AG10803 (cell line): ENCODE measurements at regions not wholly inside any gene's neighbourhood (a gene's known extent, or its start where the extent isn't known, plus 50 kb on each side); places are given as distances from the start of the nearest gene placed in this dataset.

Experiments
- DNase-seq: peaks from one replicate; pipeline ENCODE4 v3.0.0; 2010; ENCODE audit warnings: low read depth
- H3K4me3 ChIP-seq: 2 replicates; pipeline ENCODE4 v1.5.1; 2011; ENCODE audit warnings: mild to moderate bottlenecking, low read length, control low read depth
- TF ChIP-seq, protein P1 (sequence below): conservative IDR thresholded peaks from 2 replicates; pipeline ENCODE4 v1.5.1; 2011; ENCODE audit warnings: mild to moderate bottlenecking, low read length, control low read depth, inconsistent platforms

DNA sequence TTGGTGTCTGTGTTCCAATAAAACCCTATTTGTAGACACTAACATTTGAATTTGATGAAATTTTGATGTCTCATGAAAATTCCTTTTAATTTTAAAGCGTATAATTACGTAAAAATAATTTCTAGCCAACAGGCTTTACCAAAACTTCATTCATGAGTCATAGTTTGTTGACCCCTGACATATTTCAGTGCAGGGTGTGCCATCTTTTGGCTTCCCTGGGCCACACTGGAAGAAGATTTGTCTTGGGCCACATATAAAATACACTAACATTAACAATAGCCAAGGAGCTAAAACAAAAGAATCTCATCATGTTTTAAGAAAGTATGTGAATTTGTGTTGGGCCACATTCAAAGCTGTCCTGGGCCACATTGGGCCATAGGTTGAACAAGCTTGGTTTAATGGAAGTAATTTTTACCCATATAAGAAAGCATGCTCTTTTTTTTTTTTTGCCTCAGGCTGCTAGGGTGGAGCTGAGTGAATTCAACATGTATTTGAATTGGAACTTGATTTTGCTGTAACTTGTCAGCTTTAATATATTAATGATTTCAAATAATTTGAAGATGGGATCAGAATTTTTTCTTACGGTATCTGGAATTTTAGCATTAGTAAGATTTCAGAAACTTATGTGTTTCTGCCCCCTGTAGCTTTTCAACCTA, 267.7 kb upstream of the RGS18 start:
- TF ChIP-seq, protein P1, sequence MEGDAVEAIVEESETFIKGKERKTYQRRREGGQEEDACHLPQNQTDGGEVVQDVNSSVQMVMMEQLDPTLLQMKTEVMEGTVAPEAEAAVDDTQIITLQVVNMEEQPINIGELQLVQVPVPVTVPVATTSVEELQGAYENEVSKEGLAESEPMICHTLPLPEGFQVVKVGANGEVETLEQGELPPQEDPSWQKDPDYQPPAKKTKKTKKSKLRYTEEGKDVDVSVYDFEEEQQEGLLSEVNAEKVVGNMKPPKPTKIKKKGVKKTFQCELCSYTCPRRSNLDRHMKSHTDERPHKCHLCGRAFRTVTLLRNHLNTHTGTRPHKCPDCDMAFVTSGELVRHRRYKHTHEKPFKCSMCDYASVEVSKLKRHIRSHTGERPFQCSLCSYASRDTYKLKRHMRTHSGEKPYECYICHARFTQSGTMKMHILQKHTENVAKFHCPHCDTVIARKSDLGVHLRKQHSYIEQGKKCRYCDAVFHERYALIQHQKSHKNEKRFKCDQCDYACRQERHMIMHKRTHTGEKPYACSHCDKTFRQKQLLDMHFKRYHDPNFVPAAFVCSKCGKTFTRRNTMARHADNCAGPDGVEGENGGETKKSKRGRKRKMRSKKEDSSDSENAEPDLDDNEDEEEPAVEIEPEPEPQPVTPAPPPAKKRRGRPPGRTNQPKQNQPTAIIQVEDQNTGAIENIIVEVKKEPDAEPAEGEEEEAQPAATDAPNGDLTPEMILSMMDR: no peak
- no peak for DNase-seq
- H3K4me3 ChIP-seq: no peak overlapping the region

DNA sequence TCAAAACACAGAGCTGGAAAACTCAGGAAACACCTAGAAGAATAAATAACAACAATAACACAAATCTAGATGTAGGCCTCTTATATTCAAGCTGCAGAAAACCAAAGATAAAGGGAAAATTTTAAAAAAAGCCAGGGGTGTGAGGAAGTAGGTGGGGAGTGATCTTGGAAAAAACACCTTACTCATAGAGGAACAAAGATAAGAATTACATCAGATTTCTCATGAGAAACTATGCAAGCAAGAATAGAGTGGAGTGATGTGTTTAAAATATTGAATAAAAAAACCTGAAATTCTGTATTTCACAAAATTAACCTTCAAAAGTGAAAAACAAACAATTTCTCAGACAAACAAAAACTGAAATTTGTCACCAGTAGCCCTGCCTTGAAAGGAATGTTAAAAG, 265.5 kb upstream of the RGS18 start:
- TF ChIP-seq, protein P1: no peak
- DNase-seq: no peak

DNA sequence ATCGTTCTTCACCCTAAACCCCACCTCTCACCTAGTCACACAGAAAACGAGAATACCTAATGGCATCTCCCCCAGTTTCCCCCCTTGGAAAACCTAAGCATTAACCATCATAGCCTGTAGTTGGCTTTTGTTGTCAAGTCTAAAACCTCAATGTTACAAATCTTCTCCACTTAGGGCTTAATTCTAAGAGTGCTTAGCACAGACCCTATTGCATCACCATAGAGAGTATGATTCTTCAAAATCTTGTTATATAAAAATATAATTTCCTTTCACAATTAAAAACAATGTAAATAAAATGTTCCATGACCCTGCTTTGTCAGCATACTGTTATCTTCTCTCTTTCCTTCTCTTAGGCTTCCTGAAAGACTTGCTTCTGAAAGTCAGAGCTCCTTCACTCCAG, 263.2 kb upstream of the RGS18 start:
- no peak for DNase-seq
- TF ChIP-seq, protein P1: no peak
- no peak overlapping the region for H3K4me3 ChIP-seq

More for the DNA sequence above, 265.5 kb upstream of the RGS18 start:
- no peak overlapping the region for H3K4me3 ChIP-seq

DNA sequence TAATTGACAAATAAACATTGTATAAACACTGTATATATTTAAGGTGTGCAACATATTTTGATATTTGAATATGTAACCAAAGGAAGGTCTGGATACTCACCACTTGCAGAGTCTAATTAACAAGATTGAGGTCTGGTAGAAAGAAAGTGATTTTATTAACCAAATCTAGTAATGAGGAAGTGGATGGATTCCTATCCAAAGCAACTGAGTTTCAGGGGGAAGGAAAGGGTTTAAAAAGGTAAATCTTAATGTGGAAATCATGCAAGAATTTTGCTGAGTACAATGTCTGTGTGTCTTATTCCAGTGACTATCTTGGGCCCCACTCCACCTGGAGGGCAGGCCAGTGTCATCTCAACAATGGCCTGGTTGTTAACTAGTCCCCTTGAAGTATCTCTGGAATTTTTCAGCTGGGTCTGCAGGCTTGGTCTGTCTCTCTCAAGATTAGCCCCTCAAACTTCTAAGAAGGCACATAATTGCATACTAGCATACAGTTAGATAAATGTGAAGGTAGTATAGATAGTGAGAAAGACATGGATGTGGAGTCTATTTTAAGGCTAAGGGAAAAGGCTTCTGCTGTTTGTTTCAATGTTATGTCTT, 262.7 kb upstream of the RGS18 start:
- no peak for DNase-seq
- H3K4me3 ChIP-seq: no peak overlapping the region
- TF ChIP-seq, protein P1: no peak

DNA sequence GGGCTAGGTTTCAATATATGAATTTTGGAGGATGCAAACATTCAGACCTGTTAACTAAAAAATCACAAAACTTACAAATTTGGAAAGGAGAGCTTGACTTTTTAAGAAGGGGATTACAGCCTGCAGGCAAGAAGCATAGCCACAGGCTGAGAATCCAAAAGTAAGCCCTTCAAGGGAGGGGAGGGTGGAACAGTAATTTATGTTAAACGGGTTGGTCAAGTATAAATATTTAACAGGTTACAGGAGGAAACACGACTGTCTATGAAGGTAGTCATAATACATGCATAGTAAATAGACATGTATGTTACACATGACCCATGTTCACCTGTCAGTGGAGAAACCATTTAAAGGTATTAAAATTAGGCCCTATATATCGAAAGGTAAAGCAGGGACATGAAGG, 261.1 kb upstream of the RGS18 start:
- TF ChIP-seq, protein P1: no peak
- no peak overlapping the region for H3K4me3 ChIP-seq
- DNase-seq: no peak

DNA sequence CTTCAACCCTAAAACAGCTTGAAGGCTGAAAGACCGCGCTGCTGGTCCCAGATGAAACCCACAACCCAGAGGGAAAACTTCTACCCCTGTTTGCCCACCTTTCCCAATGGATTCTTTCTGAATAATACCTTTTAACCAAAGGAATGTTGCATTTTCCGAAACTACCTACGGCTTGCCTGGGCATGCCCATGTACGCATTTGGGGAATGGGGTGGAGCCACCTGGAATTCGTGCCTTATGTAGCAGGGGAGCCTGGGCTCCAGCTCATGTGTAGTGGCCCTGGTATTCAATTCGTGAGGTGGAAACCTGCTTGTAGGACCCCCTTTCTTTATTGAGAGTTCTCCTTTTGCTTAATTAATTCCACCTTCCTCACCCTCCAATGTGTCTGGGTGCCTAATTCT, 256.6 kb upstream of the RGS18 start:
- TF ChIP-seq, protein P1: no peak
- no peak for DNase-seq
- no peak overlapping the region for H3K4me3 ChIP-seq

DNA sequence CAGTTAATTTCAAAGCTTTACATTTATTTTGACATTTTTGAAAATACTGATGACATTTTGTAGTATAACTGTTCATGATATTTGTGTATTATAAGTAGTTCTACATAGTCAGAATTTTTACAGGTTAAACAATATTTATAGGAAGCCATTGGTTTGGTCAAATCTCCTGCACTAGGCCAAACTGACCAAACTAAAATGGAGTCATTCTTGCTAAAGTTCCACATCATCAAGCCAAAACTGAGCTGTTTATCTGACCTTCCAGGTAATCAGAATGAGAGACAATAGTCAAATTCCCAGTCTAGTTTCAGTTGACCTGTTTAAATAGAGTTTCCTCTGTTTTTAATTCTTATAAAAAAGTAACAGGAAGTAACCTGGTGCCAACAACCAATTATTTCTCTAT, 253.3 kb upstream of the RGS18 start:
- TF ChIP-seq, protein P1: no peak
- DNase-seq: no peak
- H3K4me3 ChIP-seq: no peak overlapping the region
